Dermis blood vessel endothelial cell (primary cell): ENCODE measurements at regions not wholly inside any gene's neighbourhood (a gene's known extent, or its start where the extent isn't known, plus 50 kb on each side); places are given as distances from the start of the nearest gene placed in this dataset.

ENCODE experiments used
- DNase-seq: peaks from one replicate; pipeline ENCODE4 v3.0.0; 2010

DNA sequence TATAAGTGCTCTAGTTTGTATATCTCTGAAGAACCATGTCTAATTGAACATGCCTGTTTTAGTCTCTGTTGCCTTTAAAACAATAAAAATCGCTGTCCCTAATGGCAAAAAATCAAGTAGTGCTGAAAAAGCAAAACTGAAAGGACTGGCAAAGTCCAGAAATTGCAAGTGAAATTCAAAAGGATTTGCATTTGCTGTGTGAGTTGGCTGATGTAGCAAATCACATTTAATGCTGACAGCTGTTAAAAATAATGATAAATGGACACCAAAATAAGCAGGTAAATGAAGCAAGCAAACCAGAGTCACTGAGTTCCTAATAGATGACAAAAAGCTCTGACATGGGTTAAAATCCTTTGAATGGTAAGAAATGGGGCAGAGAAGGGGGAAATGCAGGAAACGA lies 874.1 kb downstream of the GRM8 start:
- no peak for DNase-seq

DNA sequence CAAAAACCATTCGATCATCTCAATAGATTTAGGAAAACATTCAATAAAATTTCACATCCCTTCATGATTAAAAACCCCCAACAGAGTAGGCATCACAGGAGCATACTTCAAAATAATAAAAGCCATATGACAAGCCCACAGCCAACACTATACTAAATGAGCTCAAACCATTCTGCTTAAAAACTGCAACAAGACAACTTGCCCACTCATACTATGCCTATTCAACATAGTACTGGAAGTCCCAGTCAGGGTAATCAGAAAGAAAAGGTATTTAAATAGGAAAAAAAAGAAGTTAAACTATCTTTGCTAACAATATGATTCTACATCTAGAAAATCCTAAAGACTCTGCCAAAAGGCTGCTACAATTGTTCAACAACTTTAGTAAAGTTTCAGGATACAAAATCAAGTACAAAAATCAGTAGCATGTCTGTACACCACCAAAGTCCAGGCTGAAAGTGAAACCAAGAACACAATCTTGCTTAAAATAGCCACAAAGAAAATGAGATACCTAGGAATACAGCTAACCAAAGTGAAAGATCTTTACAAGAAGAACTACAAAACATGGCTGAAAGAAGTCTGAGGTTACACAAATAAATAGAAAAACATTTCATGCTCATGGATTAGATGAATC lies 882.6 kb downstream of the GRM8 start:
- no peak for DNase-seq

DNA sequence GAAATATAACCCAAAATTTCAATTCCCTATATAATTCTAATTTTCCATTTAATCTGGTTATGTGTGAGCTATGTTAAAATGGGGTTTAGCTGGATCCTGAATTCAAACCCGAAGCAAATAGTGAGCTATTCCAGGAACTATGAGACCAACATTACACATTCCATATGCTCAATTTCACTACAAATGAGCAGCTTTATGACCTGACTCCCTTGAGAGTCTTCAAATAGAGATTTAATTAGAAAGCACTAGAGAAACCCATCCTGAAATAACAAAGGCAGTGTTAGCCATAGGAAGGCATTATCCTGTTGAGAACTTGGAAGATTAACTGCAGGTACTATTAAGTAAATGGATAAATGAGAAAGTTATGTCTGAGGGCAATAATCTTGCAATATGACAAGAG lies 890.0 kb downstream of the GRM8 start:
- no peak for DNase-seq

DNA sequence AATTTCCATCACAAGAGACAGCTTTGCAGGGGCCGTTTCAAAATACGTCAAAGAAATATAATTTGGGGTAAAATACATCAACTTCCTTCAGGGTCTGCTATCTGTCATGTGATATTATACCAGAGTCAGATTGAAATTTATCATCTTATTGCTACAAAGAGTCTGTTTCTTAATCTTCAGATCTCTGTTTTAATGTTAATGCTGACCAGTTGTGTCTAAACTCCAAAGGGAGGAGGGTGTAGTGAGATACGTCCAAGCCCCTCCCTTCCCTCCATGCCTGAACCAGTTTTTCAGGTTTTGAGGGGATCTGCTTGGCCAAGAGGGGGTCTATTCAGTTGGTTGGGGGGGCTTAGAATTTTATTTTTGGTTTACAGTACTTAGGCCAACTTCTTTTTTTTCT lies 891.6 kb downstream of the GRM8 start:
- no peak for DNase-seq

DNA sequence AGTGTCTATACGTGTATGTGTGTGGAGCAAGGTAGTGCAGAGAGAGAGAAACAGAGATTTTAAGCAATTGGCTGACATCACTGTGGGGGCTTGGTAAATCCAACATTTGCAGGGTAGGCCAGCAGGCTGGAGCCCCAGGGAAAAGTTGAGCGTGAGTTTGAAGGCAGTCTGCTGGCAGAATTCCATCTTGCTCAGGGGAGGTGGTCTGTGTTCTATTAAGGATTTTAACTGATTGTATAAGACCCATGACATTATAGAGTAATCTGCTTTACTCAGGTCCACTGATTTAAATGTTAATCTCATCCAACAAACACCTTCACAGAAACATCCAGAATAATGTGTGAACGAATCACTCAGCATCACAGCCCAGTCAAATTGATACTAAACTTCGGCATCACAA lies 912.9 kb downstream of the GRM8 start:
- no peak for DNase-seq

DNA sequence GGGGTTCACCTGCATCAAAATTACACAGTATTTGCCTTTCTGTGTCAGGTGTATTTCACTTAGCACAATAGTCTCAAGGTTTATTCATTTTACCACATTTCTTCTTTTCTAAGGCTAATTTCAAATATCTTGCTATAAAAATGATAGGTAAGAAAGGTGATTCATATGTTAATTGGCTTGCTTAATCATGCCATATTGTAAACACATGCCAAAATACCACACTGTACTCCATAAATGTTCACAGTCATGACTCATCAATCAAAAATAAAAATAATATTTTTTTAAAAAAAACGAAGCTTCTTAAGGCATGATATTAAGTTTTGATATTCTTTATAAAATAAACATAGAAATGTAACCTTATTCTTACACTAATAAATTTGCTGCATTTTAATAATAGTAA lies 947.1 kb downstream of the GRM8 start:
- no peak for DNase-seq

DNA sequence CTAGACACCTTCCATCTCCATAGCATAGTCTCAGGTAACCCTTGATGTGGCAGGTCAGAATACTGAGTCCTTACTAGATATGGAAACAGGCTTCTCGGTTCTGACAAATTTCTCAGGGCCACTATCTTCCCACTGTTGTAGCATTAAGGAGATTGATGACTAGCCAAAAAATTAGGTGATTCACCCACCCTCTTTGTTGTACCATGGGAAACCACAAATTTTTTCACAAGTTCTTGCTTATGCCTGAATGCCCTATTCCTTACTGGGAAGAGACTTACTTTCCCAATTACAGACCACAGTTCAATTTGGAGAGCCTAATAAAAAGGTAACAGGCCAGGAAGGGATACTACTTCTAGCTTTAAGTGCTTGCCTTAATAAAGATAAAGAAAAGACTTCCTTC lies 948.8 kb downstream of the GRM8 start:
- no peak for DNase-seq

DNA sequence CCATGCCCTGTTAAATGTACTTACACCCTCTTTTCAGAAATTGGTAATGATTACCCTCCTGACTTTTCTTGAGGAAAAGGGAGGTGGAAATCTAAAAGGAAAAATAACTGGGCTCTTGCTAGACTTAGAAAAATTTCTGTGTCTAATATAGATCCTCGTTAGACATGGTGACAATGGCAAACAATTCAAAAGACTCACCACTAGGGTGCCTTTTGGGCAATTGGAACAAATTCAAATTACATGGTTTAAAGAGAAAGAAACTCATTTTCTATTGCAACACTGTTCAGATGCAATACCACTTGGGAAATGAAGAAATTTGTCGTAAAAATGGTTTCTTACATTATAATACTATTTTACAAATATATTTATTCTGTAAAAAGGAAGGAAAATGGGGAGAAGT lies 950.1 kb downstream of the GRM8 start:
- DNase-seq, result no peak

DNA sequence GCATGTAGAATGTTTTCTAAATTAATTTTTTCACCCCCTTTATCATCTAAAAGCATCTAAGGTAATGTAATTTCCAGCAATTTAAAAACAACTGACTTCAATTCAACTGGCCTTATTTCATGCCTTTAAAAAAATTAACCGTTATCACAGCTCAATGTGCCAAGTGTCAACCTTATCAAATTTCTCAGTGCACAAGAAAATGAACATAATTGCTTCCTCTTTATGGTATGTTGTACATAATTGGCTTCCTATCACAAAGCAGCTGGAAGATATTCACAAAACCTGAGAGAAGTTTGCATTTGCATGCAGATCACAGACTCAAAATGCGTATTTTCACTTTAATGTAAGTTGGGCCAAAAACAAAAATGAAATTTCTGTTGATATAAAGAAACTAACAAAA lies 966.4 kb downstream of the GRM8 start:
- no peak for DNase-seq

DNA sequence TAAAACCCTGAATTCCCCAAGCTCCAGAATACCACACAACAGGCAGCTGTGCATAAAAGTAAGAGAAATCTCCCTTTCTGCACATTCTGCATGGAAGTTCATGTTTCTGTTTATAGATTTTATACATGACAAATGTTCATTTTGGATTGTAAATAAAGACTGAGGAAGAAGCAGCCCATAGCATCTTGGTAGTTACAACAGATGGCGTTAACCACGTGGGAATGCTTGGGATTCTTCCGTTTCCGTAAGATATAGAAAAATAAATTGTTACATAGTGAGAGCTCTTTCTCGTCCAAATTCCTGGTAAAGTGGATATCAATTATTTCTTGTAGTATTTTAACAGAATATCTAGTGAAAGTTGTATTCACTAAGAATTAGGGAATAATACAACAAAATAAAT lies 1016.5 kb downstream of the GRM8 start:
- no peak for DNase-seq

DNA sequence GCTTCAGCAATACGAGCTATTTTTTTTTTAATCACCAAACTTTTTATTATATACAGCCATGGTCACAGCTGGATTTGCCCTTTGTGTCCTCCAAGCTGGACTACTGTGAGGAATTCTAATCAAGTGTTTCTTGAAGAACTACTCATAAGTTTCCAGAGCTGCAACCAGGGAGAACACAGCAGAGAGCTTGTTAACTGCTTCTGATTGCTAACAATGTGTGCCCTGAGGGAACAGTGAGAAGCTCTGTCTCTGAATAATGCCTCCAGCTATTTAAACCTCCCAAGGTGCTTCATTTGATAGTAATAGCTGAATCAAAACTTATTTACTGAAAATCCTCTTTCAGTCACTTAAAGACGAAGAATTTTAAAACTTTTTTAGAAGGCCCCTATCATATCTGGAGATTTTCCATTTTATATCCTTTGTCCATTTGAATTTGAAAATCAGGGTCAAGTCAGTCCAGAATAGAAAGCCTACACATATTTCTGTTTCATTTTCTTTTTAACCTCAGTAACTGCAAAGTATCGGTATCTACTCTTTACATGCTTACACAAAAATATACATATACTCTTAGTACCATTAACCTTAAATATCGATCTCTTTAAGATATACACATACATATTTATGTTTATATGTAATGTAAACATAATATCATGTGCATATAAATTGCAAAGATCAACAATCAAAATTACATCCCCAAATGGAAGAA lies 1024.2 kb downstream of the GRM8 start:
- DNase-seq, result no peak

DNA sequence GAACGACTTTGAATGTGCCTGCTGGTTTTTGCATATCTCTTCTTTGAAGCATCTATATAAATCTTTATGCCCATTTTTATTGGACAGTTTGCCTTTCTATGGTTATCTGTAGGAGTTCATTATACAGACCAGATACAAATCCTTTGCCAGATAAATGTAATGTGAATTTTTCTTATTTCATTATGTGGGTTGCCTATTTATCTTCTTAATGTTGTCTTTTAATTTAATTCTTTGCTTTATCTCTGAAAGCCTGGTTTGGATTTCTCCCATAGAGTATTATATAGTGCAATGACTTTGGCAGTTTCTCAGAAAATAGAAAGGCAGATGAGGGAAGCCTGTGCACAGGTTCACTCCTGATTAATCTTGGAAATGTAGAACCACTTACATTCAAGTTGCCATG lies 1025.1 kb downstream of the GRM8 start:
- DNase-seq, result no peak

DNA sequence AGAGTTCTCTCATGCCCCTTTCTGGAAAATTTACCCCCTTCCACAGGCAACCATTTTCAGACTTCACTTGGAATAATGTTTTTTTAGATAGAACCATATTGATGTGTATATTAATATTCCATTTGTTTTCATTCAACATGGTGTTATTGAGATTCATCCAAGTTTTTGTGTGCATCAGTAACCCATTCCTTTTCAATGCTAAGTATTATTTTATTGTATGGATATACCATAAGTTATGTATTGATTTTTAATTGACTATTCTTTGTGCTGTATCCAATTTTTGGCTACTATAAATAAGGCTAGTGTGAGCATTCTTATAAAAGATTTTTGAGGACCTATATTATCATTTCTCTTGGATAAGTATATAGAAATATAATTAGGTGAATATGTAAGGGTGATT lies 1025.7 kb downstream of the GRM8 start:
- no peak for DNase-seq

DNA sequence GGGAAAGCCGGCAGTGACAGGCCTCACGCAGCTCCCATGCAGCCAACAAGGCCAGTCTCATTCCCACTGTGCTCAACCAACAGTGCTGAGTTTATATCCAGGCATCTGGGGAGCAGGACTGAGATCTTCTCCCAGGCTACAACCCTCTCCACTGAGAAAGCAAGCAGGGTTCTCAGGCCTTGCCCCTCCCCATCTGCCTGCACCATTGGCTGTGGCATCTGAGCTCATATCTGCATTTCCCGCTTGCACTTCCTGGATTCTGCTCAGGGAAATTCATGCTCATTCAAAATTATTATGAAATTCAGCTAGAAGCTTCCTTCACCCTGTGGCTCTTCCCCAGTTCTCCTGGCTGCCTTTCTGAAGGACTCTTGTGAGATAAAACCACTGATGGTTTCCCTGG lies 1029.0 kb downstream of the GRM8 start:
- DNase-seq, result no peak

DNA sequence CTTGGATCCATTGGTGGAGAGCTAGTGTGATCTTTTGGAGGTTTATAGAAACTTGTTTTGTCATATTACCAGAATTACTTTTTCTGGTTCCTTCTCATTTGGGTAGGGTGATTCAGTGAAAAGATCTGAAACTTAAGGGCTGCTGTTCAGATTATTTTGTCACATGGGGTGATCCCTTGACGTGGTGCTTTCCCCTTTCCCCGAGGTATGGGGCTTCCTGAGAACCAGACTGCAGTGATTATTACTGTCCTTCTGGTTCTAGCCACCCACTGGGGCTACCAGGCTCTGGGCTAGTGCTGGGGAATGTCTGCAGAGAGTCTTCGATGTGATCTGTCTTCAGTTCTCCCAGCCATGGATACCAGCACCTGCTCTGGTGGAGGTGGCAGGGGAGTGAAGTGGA lies 1030.0 kb downstream of the GRM8 start:
- no peak for DNase-seq

DNA sequence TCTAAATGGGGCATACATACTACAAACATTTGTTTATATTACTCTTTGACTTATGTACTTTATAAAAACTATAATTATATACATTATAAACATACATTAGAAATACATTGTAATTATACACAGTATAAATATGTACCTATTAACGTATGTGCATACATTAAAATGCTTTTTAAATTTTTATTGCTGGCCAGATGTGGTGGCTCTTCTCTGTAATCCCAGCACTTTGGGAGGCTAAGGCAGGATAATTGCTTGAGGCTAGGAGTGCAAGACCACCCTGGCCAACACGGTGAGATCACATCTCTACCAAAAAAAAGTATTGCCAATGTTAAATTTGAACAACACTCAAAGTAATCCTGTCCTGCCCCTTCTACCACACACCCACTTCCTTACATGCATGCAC lies 1037.0 kb downstream of the GRM8 start:
- DNase-seq, result no peak

DNA sequence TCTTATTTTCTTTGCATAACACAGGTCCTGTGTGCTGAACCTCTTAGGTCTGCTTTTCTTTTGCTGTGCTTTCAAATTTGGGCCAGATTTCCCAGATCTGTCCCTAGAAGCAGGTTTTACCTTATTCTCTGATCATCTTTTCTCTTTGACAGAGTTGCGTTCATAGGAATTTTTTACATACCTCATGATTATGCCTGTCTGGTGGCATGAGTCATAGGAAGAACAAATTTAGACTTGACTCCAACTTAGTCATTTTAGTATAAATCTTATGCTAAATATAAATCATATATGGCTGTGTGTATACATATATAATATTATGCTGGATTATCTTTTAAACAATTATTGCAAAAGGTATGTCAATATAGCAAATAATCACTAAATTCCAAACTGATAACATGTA lies 1038.9 kb downstream of the GRM8 start:
- DNase-seq, result no peak

DNA sequence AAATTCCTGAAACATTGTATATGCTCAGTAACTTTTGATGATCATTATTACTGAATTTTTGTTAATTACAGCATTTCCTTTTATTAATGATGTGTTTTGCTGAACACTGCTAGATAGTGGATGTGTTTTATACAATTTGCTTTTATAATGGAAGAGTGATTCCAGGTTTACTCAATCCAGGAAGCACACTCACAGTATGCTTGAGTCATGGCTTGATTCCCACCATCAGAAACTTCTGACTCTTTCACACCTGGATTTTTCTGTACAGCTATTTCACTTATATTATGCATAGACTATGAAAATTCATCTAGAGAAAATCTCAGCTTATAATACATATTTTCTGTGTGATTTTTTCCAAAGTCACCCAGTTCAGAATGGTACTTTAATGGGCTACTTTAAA lies 1040.9 kb downstream of the GRM8 start:
- DNase-seq, result no peak

DNA sequence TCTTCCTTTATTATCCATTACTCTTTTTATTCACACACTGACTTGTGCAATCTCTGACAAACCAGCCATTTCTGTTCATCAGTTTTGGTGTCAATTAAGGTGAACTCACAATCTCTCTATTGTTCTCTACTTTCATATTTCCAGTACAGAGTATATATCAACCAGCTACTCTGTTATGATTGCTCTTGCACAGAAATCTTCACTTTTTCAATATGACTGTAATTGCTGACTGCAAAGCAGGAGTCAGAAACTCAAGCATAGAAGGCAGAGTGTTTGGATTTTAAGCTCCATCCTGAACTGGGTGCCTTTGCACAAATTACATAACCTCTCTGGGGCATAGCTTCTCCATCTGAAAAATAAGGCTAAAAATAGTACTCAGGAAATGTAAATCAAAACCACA lies 1042.0 kb downstream of the GRM8 start:
- DNase-seq, result no peak

DNA sequence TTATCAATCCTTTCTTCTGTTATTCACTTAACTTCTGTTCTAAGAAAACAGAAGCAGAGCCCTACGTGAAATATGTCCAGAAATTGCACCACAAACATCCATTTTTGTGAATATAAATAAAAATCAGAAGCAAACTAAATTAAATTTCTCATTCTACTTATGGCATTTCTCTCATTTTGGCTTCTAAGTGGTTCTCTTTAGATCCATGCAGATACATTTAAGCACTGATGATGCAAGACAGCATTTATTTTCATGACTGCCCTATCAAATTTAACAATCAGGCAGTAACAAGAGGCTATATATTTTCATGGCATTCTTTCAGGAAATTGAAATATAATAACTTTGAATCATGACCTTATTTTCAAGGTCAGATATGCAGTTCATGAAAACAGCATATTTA lies 1049.6 kb downstream of the GRM8 start:
- no peak for DNase-seq

DNA sequence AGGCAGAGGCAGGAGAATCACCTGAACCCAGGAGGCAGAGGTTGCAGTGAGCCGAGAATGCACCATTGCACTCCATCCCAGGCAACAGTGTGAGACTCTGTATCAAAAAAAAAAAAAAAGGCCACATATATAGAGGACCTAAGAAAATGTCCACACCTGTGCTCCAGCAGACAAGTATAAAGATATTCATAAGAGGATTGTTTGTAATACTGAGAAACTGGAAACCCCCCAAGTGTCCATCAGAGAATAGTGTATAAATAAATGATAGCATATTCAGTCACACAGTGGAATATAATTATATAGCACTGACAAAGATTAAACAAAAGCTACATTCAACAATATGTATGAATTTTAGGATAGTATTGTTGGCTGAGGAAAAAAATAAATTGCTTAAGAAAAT lies 1050.6 kb downstream of the GRM8 start:
- no peak for DNase-seq

DNA sequence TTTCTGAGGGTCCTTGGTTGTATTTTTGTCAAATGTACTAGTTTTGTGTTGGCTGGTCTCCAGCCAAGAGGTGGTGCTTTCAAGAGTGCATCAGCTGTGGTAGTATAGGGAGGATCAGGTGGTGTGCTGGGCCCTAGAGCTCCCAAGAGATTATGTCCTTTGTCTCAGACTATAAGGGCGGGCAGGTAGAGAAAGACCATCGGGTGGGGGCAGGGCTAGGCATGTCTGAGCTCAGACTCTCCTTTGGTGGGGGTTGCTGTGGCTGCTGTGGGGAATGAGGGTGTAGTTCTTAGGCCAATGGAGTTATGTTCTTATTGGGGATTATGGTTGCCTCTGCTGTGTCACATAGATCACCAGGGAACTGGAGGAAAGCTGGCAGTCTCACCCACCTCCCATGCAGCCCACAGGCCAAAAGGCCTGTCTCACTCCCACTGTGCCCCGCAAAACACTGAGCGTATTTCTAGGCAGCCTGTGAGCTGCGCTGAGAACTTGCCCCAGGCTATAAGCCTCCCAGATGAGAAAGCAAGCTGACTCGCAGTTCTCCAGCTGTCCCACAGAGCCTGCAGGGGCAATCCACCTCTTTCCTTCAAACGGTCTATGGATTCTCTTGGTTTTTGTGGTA lies 1066.7 kb downstream of the GRM8 start:
- DNase-seq, result no peak

DNA sequence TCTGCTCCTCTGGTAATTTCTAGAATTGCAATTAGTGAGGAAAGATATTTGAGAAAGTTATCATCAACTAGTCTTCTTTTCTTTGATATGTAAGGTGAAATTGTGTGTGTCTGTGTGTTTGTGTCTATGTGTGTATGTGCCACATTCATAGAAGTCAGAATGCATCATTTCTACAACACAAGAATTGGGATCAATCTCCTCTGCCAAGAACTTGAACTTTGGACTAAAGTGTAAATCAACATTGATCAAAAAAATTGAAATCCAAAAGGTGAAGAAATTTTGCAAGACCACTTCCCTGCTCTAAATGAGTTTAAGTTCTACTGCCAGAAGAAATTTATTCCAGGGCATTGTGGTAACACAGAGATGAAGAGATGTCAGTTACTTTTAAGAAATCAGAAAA lies 1072.8 kb downstream of the GRM8 start:
- DNase-seq, result no peak

DNA sequence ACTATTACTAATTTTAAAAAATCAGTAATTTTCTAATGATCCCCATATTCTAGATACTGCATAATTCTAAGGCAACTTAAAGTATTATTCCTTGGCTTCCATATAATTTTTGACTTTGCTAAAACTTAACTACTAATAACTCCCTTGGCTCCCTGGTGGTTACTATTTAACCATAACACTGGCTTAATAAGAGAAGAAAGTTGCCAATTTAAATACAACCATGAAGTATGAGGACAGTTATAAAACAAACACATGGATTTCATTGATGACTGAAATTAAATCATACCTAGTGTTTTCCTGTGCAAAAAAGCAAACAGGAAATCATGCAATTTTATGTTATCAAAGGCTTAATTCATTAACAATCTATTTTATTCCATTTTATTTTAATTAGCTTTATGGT lies 1073.9 kb downstream of the GRM8 start:
- no peak for DNase-seq

DNA sequence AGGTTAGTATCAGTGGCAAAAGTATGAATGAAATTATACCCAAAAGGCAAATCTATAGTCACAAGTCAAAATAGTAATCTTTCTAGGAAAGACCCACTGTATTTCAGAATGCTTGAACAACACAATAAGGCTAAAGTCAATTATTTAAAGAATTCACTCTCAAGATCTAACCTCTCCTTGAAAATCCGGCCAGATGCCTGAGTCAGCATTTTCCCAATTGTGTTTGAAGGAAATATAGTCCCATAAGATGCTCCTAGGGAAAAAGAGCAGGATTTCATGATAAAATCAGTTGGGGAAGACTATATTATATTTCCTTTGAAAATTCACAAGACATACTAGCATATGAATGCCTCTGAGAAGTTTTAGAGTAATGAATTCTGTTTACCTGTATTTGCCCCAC lies 1075.0 kb downstream of the GRM8 start:
- no peak for DNase-seq
